ENCODE measurements at regions not wholly inside any gene's neighbourhood (a gene's known extent, or its start where the extent isn't known, plus 50 kb on each side); places are given as distances from the start of the nearest gene placed in this dataset.
"Not testable (repeated sequence)": the region's sequence is repeated elsewhere in the genome, so short reads cannot be mapped to it uniquely, and the experiment has no call there.

- no peak for DNase-seq (ENCODE audit: low spot score)
Observed at GRCh38 chr9:100639854-100640253, 62.0 kb downstream of the CAVIN4 start.

GRCh38 chr9:100640447-100641050, 62.7 kb downstream of the CAVIN4 start:
- no peak for DNase-seq (ENCODE audit: low spot score)

GRCh38 chr9:100641166-100641565, 63.3 kb downstream of the CAVIN4 start:
- no peak for DNase-seq (ENCODE audit: low spot score)

GRCh38 chr9:100652850-100653249, 75.0 kb downstream of the CAVIN4 start:
- peak; percentile 11 for DNase-seq (ENCODE audit: low spot score)

GRCh38 chr9:100653643-100654334, 75.9 kb downstream of the CAVIN4 start:
- DNase-seq (ENCODE audit: low spot score) = no peak

GRCh38 chr9:100656851-100657250, 79.0 kb downstream of the CAVIN4 start:
- not testable (repeated sequence) for DNase-seq (ENCODE audit: low spot score)

- DNase-seq (ENCODE audit: low spot score) = no peak
Observed at GRCh38 chr9:100661668-100662067, 83.8 kb downstream of the CAVIN4 start.

- DNase-seq (ENCODE audit: low spot score) = no peak
Observed at GRCh38 chr9:100662122-100662521, 84.2 kb downstream of the CAVIN4 start.

- DNase-seq (ENCODE audit: low spot score) = no peak
Observed at GRCh38 chr9:100667448-100667847, 89.6 kb downstream of the CAVIN4 start.

- DNase-seq (ENCODE audit: low spot score) = no peak
Observed at GRCh38 chr9:100668024-100668423, 90.1 kb downstream of the CAVIN4 start.

- DNase-seq (ENCODE audit: low spot score) = no peak
Observed at GRCh38 chr9:100669968-100670367, 92.1 kb downstream of the CAVIN4 start.

- no peak for DNase-seq (ENCODE audit: low spot score)
Observed at GRCh38 chr9:100670719-100671118, 92.8 kb downstream of the CAVIN4 start.

GRCh38 chr9:100671898-100672297, 94.0 kb downstream of the CAVIN4 start:
- no peak for DNase-seq (ENCODE audit: low spot score)

- DNase-seq (ENCODE audit: low spot score) = no peak
Observed at GRCh38 chr9:100673249-100673648, 95.4 kb downstream of the CAVIN4 start.

GRCh38 chr9:100674419-100675122, 96.7 kb downstream of the CAVIN4 start:
- DNase-seq (ENCODE audit: low spot score) = no peak

GRCh38 chr9:100679834-100680233, 102.0 kb downstream of the CAVIN4 start:
- no peak for DNase-seq (ENCODE audit: low spot score)

GRCh38 chr9:100686420-100686819, 108.5 kb downstream of the CAVIN4 start:
- no peak for DNase-seq (ENCODE audit: low spot score)

- no peak for DNase-seq (ENCODE audit: low spot score)
Observed at GRCh38 chr9:100689635-100690034, 111.8 kb downstream of the CAVIN4 start.

- DNase-seq (ENCODE audit: low spot score) = peak; percentile 21
Observed at GRCh38 chr9:100690438-100690837, 112.6 kb downstream of the CAVIN4 start.

GRCh38 chr9:100697339-100697738, 119.5 kb downstream of the CAVIN4 start:
- DNase-seq (ENCODE audit: low spot score) = no peak

- no peak for DNase-seq (ENCODE audit: low spot score)
Observed at GRCh38 chr9:100698945-100699344, 121.1 kb downstream of the CAVIN4 start.

- no peak for DNase-seq (ENCODE audit: low spot score)
Observed at GRCh38 chr9:100699668-100700067, 121.8 kb downstream of the CAVIN4 start.

- DNase-seq (ENCODE audit: low spot score) = no peak
Observed at GRCh38 chr9:100700689-100701318, 122.9 kb downstream of the CAVIN4 start.
